HPDE6-E6E7 (cell line): ENCODE measurements at regions not wholly inside any gene's neighbourhood (a gene's known extent, or its start where the extent isn't known, plus 50 kb on each side); places are given as distances from the start of the nearest gene placed in this dataset.

Experiments used
- DNase-seq: peaks from one replicate; pipeline ENCODE4 v3.0.0; 2011; ENCODE audit warnings: missing footprints; ENCODE audit errors: extremely low spot score

DNA sequence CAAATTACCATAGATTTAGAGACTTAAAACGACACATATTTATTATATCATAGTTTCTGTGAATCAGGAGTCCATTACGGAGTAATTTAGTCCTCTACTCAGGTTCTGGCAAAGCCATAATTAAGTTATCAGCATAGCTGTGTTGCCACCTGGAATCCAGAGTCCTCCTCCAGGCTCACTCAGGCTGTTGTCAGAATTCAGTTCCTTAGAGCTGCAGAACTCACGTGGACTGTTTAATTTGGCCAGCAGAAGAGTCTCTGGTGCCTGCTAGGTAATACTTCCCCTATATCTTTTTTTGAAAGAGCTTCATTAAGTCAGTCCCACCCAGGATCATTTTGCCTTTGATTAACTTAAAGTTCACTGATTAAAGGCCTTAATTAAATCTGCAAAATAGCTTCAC lies 891.5 kb downstream of the SUCLG1 start:
- no peak for DNase-seq

DNA sequence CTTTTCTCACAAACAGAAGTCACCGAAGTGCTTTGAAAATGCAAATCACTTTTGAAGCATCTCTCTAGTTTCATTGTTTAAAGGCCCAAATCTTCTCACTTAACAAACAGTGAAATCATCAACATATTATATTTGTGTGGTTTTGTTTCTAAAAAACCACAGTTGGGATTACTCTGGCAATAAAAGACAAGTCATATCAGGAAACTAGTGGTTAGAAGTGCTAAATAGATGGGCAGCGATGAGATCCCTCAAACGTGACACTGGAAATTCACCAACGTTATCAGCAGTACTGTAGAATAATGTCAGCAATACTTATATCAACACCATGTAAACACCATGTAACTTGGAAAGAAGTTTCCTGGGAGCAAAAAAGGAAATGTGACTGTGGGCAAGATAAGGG lies 893.5 kb downstream of the SUCLG1 start:
- no peak for DNase-seq

DNA sequence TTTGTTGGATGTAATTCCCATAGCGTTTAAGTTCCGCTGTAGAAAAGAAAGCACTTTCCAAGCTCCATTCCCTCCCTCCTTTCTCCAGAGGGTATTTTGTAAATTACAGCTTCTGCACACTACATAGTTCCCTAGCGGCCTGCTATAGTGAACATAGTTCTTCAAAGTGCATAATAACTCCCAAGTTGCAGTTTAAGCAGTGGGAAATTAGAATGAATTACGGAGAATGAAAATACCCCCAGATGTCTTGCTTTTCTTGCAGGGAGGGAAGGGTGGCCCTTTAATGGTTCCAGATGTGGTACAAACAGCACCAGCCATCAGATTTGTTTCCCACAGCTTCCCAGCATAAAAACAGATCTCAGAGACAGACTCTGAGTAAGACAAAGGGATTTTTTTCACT lies 893.9 kb downstream of the SUCLG1 start:
- no peak for DNase-seq

DNA sequence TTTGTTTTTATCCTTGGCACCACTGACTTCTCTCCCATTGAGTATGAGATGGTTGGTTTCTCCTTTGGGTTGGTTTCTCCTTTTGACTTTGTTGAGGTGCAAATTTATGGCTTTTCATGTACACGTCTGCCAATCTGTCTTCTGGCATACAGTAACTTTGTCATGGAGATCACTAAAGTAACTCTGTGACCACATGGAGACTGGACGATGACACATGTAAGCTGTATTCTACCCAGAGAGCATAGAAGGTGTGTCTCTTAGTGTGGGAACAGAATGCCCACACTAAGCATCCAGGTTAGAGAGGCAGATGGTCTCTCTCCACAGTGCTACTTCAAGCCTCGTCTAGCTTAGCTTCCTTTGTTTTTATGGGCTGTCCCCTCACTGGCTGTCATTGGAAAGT lies 897.5 kb downstream of the SUCLG1 start:
- no peak for DNase-seq

DNA sequence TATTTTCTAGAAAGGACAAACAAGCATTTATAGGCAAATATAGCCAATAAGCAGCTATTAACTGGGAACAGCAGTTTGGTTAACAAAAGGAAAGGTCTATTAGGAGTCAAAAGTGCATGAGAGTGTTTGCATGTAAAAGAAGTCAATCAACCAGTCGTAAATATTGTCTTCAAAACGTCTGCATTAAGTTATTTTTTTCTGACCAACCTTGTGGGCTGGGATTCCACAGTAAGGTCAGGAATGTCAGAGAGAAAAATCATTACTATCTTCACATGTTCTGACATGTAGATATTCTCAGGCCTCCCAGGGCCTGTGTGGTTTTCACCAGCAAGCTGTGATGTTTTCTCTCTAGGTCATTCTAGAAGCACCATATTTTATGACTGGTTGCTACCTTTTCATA lies 922.5 kb downstream of the SUCLG1 start:
- peak; percentile 26 for DNase-seq

DNA sequence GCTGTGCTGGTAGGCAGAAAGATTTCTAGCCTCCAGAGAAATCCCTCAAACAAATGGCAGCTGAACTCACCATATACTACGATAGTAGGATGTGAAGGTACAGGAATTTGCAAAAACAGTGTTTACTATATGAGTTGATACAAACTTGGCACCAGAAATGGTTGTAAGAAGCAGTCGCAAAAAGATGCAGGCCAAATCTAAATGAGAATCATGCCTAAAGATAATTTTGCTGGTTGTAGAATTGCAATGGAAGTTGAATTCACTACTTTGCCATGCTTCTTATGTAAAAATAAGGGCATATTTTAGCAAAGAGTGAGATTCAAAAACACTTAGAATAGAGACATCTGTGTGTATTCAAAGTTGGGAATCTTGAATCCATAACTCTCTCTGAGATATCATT lies 924.7 kb downstream of the SUCLG1 start:
- DNase-seq, result no peak

DNA sequence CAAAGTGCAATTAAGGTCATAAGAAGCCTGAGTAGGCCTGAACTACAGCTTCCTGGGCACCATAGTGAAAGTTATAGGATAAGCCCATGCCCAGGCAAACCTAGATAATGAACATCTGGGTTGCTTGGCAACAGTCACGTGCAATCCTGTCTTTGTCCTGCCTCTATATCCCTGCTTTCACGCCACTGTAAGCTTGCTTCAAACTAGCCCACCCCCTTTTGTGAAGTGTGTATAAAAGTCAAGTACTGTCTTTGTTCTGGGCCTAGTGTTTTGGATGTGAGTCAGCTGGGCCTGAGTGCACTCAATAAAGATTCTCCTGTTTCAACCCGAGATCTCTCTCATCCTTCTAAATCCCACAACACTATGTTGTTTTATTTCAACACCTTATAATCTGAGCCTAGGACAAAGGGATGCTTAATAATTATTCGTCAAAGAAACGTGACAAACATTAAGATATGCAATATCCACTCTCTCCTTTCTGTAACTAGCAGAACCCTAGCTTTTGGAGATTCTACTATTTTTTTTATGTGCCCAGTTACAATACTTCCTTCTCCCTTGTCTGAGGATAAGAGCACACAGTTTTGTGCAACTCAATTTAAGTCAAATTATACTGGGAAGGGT lies 927.8 kb downstream of the SUCLG1 start:
- DNase-seq, result no peak

DNA sequence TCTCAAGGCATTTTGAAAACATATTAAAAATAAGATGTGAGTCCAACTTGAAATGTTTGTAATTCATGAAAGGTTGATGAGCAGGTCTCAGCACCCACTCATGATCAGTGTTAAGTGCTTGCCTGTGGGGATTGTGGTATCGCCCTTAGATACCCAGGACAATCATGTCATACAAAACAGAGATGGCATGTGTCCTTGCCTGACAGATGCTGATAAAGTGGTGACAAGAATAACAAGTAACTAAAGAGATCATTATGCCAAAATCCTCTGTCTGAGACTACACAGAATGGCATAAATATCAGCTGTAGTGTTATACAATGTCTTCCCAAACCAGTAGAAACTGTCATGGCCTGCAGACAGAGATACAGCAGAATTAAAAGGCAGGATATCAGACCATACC lies 930.3 kb downstream of the SUCLG1 start:
- DNase-seq, result no peak

DNA sequence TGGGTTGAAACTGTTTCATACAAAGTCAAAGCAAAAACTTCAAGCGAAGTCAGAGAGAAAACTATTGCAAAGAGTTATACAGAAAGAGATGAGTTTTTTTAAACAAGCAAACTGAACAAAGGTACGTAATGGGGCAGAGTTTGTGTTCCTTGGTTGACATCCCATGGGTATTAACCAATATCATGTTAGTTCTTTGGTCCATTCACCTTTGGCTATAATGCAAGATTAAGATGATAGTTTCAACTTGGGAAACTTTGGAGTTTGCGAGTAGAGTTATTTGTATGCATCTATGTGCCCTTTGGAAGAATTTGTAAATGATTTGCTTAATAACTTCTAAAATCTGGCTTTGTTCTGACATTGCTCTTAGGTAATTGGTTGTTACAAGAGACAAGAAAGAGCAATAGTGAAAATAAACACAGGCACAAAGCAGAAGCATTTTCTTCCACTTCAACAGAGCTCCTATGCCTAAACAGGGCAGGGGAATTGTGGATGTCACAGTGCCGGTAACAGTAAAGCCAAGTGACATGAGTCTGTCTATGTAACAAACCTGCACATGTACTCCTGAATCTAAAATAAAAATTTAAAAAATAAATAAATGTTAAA lies 936.1 kb downstream of the SUCLG1 start:
- DNase-seq, result no peak

DNA sequence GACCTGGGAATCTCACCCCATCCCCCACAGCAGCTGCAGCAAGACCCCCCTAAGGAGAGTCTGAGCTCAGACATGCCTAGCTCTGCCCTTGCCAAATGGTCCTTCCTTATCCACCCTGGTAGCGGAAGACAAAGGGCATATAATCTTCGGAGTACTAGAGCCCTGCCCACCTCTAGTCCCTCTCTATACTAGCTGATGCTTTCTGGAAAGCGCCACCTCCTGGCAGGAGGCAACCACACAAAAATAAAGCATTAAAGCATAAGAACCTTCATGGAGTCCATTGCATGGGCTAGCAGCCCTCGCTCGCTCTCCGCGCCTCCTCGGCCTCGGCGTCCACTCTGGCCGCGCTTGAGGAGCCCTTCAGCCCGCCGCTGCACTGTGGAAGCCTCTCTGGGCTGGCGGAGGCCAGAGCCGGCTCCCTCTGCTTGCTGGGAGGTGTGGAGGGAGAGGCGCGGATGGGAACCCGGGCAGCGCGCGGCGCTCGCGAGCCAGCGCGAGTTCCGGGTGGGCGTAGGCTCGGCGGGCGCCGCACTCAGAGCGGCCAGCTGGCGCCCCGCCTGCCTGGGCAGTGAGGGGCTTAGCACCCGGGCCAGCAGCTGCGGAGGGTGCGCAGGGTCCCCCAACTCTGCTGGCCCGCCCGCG lies 941.2 kb downstream of the SUCLG1 start:
- no peak for DNase-seq

DNA sequence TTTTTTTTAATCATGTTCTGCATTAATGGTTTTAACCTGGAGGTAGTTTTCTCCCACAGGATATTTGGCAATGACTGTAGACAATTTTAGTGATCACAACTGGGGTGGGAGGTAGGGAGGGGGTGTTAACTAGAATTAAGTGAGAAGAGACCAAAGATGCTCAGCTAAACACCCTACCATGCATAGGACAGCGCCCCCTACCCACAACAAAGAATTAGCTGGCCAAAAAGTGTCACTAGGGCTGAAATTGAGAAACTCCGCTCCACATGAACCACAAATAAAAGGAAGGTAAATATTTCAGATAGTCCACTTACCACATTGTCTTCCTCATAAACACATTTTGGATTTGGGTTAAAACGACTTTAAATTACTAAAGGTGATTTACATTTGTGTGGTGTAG lies 942.6 kb downstream of the SUCLG1 start:
- DNase-seq, result no peak

DNA sequence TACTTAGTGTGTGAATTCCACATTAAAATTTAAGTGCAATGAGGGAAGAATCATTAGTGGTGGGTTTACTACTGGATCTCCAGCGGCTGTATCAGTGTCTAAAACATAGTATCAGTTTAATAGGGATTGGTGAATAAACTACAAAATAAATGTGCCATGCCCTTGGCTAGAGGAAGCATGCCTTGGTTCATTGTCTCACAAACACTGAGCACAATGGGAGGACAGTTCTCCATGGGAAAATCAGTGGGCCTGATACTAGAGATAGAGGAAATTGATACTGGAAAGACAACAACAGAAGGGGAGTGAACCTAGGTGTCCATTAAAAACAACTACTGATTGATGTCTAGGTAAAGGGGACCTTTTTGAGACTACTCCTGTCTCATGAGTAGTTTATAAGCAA lies 971.6 kb downstream of the SUCLG1 start:
- DNase-seq, result no peak

DNA sequence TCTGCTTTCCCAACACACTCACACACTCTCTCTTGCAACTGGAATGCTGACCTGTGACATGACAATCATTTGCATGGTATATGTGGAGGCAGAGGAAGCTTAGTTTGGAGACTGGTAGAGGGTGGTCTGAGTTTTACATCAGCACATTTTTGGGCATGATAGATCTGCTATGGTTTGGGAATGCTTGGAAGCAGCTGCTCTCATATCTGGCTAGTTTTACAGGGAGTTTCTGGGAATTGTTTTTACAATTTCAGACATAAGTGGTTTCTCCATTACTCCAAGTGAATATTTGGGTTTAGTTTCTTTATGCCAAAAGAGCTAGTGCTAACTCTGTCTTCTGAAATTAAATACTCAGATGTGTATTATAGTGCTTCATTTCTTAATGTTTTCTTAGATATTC lies 977.6 kb downstream of the SUCLG1 start:
- no peak for DNase-seq

DNA sequence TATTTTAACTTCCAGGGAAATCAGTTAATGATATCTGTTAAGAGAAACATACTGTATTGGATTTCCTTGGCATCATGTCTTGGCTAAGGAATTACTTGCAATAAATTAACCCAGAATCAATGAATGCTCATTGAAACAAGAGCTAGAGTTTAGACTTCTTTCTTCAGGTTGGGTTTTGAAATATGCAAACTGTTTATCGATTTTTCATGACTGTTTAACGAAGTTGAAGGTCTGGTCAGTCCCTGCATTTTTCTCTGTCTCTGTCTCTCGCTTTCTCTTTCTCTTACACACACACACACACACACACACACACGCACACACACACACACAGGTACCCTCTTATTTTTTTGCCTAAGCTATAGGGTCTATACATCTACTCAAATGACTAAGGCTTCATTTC lies 981.0 kb downstream of the SUCLG1 start:
- no peak for DNase-seq

DNA sequence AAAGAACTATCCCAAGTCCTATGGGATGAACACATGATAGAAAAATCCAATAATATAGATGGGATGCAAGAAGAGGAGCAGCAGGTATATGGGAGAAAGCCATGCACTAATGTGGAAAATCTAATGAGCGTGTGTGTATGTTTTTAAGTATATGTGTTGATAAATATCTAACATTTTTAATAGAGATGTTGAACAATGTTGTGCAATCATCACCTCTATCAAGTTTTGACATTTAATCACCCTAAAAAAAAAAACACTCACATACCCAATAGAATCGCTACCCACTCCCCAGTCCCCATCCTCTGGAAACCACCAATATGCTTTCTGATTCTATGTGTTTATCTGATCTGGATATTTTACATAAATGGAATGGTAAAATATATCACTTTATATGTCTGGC lies 983.7 kb downstream of the SUCLG1 start:
- no peak for DNase-seq

DNA sequence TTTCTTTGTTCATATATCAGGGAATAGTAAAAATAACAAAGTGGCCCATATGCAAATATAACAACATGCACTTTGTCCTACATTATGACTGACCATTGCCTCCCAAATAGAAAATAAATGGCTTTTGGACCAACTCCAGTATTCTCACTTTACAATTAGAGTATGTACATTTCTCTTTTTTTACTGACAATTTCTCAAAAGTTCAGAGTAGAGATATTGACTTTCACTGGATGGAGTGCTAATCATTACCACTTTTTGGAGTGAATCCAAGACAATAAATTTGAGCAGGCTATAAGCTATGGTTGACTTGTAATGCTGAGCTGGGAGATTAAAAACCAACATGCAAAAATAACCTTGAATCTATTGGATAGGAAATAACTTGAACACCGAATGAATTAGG lies 987.4 kb downstream of the SUCLG1 start:
- DNase-seq, result no peak

DNA sequence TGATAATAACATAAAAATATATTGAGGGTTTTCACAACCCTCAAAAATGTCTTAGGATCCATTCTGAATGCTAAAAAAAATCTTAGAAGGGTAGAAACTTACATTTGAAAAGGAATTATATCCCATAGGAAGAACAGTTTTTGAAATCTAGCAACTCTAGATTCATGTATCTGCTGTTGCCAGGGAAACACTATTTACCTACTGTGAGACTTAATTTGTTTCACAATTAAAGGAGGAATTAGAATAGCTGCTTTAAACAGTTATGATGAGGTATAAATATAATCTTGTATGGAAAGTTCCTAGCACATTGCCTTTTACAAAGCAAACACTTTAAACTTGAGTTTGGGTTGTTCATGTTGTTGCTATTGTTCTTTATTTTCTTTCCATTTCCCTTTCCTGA lies 988.2 kb downstream of the SUCLG1 start:
- DNase-seq, result no peak

DNA sequence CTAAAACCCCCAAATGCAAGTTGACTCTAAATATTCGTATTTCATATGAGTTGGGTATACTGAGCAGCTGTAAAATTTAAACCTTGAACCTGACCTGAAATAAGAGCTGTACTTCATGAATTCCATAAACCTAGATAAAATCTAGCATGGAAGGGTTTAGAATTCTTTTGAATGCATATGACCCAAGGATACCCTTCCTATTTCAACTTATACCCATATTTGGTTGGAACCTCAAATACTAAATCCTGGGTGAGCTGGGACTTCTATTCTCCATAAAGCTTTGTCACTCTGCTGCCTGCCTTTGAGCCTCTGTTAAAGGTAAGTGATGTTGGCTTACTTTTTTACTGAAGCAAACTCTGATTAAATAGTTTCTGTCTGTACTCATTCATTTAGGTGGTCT lies 994.6 kb downstream of the SUCLG1 start:
- no peak for DNase-seq

DNA sequence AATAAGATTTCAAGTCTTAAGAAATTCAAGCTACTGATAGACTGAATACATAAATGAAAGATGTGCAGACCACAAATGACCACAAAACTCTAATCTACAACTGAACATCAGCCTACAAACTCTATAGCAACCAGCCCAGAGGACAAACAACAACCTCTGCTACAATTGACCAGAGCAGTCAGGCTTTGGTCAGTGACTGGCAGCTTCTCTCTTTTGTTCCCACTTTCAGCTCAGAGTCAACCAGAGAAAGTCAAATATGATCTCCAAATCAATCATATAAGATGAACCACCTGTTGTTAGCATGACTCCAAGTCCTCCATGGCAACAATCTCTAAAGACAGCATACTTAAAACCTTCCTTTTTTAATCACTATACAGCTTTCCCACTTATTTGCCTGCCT lies 996.2 kb downstream of the SUCLG1 start:
- no peak for DNase-seq

DNA sequence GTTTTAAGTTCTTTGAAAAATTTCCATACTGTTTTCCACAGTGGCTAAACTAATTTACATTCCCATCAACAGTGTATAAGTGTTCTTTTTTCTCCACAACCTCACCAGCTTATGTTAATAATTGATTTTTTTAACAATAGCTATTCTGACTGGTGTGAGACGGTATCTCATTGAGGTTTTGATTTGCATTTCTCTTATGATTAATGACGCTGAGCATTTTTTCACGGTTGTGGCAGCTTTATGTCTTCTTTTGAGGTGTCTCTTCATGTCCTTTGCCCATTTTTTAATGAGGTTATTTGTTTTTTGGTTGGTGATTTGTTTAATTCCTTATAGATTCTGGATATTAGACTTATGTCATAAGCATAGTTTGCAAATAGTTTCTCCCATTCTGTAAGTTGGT lies 997.9 kb downstream of the SUCLG1 start:
- DNase-seq, result no peak

DNA sequence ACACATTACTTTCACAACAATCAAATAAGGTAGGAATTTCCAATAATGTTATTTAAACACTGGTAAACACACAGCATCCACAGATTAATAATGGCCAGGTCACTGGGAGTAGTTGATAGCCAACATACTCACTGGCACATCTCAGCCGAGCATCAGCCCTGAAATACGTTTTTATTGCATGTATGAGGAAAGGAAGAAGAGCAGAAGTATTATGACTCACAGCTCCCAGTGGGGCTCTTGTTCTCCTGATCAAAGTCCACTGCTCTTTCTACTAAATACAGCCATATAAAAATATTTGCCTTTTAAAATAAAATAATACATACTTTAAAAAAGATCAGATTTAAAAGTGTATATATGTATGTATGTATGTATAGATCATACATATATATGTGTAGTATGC lies 999.6 kb downstream of the SUCLG1 start:
- DNase-seq, result no peak

DNA sequence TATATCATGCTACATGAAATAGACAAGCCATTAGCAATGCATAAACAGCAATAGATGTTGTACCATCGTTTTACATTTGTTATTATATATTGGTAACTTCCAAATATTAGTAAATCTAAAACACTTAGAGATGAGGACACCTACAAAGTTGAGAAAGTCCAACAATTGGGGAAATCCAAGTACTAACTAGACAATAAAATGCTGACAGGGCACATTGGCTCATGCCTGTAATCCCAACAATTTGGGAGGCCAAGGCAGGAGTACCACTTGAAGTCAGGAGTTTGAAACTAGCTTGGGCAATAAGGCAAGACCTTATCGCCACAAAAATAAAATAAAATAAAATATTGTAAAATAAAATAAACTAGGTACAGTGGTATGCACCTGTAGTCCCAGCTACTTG lies 1023.1 kb downstream of the SUCLG1 start:
- no peak for DNase-seq

DNA sequence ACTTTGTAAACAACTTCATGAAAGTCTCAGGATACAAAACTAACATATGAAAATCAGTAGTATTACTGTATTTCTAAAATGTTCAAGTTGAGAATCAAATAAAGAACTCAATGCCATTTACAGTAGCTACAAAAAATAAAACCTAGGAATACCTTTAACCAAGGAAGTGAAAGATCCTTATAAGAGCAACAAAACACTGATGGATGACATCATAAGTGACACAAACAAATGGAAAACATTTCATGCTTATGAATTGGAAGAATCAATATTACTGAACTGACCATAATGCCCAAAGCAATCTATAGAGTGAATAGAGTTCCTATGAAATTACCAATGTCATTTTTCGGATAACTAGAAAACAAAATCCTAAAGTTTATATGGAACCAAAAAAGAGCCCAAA lies 1038.1 kb downstream of the SUCLG1 start:
- DNase-seq, result no peak
